HepG2 (cell line): ENCODE measurements at regions not wholly inside any gene's neighbourhood (a gene's known extent, or its start where the extent isn't known, plus 50 kb on each side); places are given as distances from the start of the nearest gene placed in this dataset.

Experiments used
- ATF4 ChIP-seq, 2 experiments: fragments of 450-650 bp in 1 of 2; sonication (generic) in 1 of 2; formaldehyde crosslinking; IDR thresholded peaks; 2 replicates each; pipeline versions ENCODE4 v1.5.0 to v1.8.0; 2020 to 2022; ENCODE audit warnings: mild to moderate bottlenecking in 1 of 2, missing genetic modification reagents in 1 of 2
- CTCF ChIP-seq: sonication (generic); formaldehyde crosslinking; IDR thresholded peaks from 2 replicates; pipeline ENCODE4 v1.5.0; 2020; ENCODE audit warnings: mild to moderate bottlenecking, missing genetic modification reagents, moderate library complexity
- DMAP1 ChIP-seq: IDR thresholded peaks from 2 replicates; pipeline ENCODE4 v1.6.1; 2016
- FOXC1 ChIP-seq: sonication (generic); formaldehyde crosslinking; IDR thresholded peaks from 2 replicates; pipeline ENCODE4 v1.8.0; 2022; ENCODE audit warnings: mild to moderate bottlenecking, missing genetic modification reagents, borderline replicate concordance
- GRHL1 ChIP-seq: sonication (generic); formaldehyde crosslinking; conservative IDR thresholded peaks from 2 replicates; pipeline ENCODE4 v1.8.0; 2022; ENCODE audit warnings: missing genetic modification reagents
- HNF4A ChIP-seq: sonication (generic); formaldehyde crosslinking; IDR thresholded peaks from 2 replicates; pipeline ENCODE4 v1.4.0; 2020; ENCODE audit warnings: missing genetic modification reagents
- KLF15 ChIP-seq: sonication (generic); formaldehyde crosslinking; IDR thresholded peaks from 2 replicates; pipeline ENCODE4 v1.8.1; 2023; ENCODE audit warnings: borderline replicate concordance, mild to moderate bottlenecking, inconsistent platforms, missing genetic modification reagents, mixed read lengths
- POGZ ChIP-seq: sonication (generic); formaldehyde crosslinking; IDR thresholded peaks from 2 replicates; pipeline ENCODE4 v1.4.0; 2020; ENCODE audit warnings: mild to moderate bottlenecking, missing genetic modification reagents
- RNF2 ChIP-seq: fragments of 450-650 bp; conservative IDR thresholded peaks from 2 replicates; pipeline ENCODE4 v1.6.1; 2016; ENCODE audit warnings: low read depth
- SMAD1 ChIP-seq: sonication (generic); formaldehyde crosslinking; IDR thresholded peaks from 2 replicates; pipeline ENCODE4 v1.4.0; 2020; ENCODE audit warnings: missing genetic modification reagents, low read depth, mild to moderate bottlenecking, borderline replicate concordance
- TCF7 ChIP-seq: sonication (generic); IDR thresholded peaks from 2 replicates; pipeline ENCODE4 v1.6.1; 2016; ENCODE audit warnings: antibody characterized with exemption, low read depth
- YY1 ChIP-seq: IDR thresholded peaks from 2 replicates; pipeline ENCODE4 v1.6.1; 2011; ENCODE audit warnings: low read length, low read depth, moderate library complexity, mild to moderate bottlenecking; ENCODE audit not compliant: insufficient read depth, insufficient replicate concordance

- peak; percentile 23; the same call in 1 of the 2 replicates for TF ChIP-seq CTCF
- no peak for TF ChIP-seq HNF4A (CRISPR knock-in tag)
- TF ChIP-seq RNF2, result no peak
- TF ChIP-seq GRHL1 (CRISPR knock-in tag), result no peak
- TF ChIP-seq YY1, result no peak
- no peak for TF ChIP-seq TCF7
- no peak for TF ChIP-seq SMAD1 (CRISPR knock-in tag)
- no peak for TF ChIP-seq ATF4 (CRISPR knock-in tag; IDR thresholded peaks at IDR 0.05)
- no peak for TF ChIP-seq POGZ (CRISPR knock-in tag)
- TF ChIP-seq KLF15 (CRISPR knock-in tag), result no peak
- TF ChIP-seq DMAP1 (CRISPR knock-in tag), result no peak
- TF ChIP-seq FOXC1 (CRISPR knock-in tag), result no peak
- TF ChIP-seq, all 625 proteins: peak for 4
Observed at GRCh38 chr2:240298803-240299709, 136.4 kb upstream of the GPC1 start (continued).
